ENCODE measurements at regions not wholly inside any gene's neighbourhood (a gene's known extent, or its start where the extent isn't known, plus 50 kb on each side); places are given as distances from the start of the nearest gene placed in this dataset.

DNA sequence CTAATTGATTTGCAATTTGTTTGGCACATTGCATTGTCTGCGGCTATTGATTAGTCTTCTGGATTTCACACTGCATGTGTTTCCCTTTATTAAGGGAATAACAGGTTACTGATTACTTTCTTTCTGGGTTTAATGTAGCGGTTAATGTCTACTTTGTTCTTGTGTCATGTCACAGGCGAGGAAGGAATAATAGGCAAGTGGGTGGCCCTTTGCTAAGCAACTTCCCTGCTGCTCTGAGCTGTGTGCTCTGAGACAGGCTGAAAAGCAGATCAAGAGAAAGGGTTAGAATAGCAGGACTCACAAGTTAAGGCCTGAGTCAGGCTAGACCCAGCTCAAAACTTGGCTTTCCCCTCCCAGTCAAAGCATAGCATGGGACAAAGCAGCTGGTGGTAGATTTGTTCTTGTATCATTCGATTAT, 77.2 kb downstream of the NKX2-1 start:
- TF ChIP-seq EZH2phosphoT487 (IDR thresholded peaks at IDR 0.05; ENCODE audit: insufficient read depth, low read depth) (no peak), EZH2 (IDR thresholded peaks at IDR 0.05; ENCODE audit: insufficient read depth, poor library complexity, severe bottlenecking) (no peak)
